Upper lobe of right lung (tissue), 1 donor: ENCODE measurements at regions not wholly inside any gene's neighbourhood (a gene's known extent, or its start where the extent isn't known, plus 50 kb on each side); places are given as distances from the start of the nearest gene placed in this dataset.

ENCODE experiments used
- ATAC-seq: fragments of 200-7000 bp; cut with Tn5 transposase; one replicate; pipeline ENCODE4 v1.9.1; 2020; ENCODE audit warnings: mild to moderate bottlenecking, moderate library complexity
- DNase-seq: peaks from one replicate; pipeline ENCODE4 v3.0.0-alpha.2; 2020
- H3K27ac ChIP-seq: fragments of 200-600 bp; one replicate; pipeline ENCODE4 v1.8.0; 2022
- H3K27me3 ChIP-seq: fragments of 200-600 bp; one replicate; pipeline ENCODE4 v1.8.0; 2022; ENCODE audit warnings: mild to moderate bottlenecking
- H3K36me3 ChIP-seq: fragments of 200-600 bp; one replicate; pipeline ENCODE4 v1.8.0; 2022
- H3K4me1 ChIP-seq: fragments of 200-600 bp; one replicate; pipeline ENCODE4 v1.8.0; 2022
- H3K4me3 ChIP-seq: fragments of 200-600 bp; one replicate; pipeline ENCODE4 v1.8.0; 2022; ENCODE audit warnings: mild to moderate bottlenecking
- H3K9me3 ChIP-seq: fragments of 200-600 bp; one replicate; pipeline ENCODE4 v1.8.0; 2022
- CTCF ChIP-seq: fragments of 200-600 bp; IDR thresholded peaks from one replicate; pipeline ENCODE4 v1.8.0; 2022; ENCODE audit warnings: antibody characterized with exemption
- intact Hi-C: fragments of 100-400 bp; cut with DNase I; formaldehyde crosslinking; loops from one replicate; pipeline ENCODE4 v1.11.0; 2022
- donor health status: DM: no; HTN: yes; CAD: no; lungs with severe emphysema.

DNA sequence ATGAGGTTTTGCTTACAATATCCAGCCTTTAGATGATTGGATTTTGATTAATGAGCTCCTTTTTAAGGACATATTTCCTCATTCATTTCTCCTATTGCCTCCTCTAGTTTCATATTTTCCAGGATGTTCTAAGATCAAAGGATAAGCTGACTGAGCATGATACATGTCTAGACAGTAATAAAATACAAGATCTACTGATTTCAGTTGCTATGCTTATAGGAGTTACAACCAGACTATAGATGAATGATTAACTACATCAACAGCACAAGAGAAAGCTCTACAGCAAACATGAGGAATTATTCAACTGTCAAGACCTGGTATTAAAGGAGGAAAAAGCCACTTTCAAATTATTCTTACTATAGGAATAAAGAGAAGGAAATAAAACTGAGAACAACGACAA, 85.0 kb upstream of the LINC00305 start:
- Histone ChIP-seq H3K36me3 (no peaks in the 10 kb centered on the region), H3K4me1 (no peaks in the 10 kb centered on the region), H3K9me3 (no peaks in the 10 kb centered on the region), H3K27ac (no peak overlapping the region), H3K4me3 (no peak overlapping the region), H3K27me3 (no peaks in the 10 kb centered on the region)
- ATAC-seq (no peak), DNase-seq (no peak)
- TF ChIP-seq CTCF = no peak
- intact Hi-C loops = no loop called here

DNA sequence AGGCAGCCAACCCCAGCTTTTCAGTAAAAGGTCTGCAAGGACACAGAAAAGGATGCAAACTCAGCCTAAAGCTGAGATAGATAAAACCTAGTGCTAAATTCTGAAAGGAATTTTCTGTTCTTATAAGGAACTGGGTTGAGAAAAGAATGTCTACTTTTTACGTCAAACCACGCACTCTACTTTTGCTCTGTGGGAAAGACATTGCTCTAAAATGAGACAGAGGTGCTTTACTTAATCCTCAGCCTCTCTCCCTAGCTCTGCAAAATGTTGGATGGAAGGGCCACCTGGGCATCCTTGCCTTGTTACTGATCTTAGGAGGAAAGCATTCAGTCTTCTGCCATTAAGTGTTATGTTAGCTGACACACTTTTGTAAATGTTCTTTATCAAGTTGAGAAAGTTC, 72.1 kb upstream of the LINC00305 start:
- no peak for TF ChIP-seq CTCF
- Histone ChIP-seq H3K9me3 (no peaks in the 10 kb centered on the region), H3K4me3 (no peak overlapping the region), H3K36me3 (no peaks in the 10 kb centered on the region), H3K4me1 (no peaks in the 10 kb centered on the region), H3K27ac (no peak overlapping the region), H3K27me3 (no peaks in the 10 kb centered on the region)
- ATAC-seq (no peak), DNase-seq (no peak)
- intact Hi-C loops = no loop called here

- Histone ChIP-seq H3K27me3 (no peaks in the 10 kb centered on the region), H3K36me3 (no peaks in the 10 kb centered on the region), H3K27ac (no peak overlapping the region), H3K4me3 (no peak overlapping the region), H3K9me3 (no peaks in the 10 kb centered on the region), H3K4me1 (no peaks in the 10 kb centered on the region)
- DNase-seq (no peak), ATAC-seq (no peak)
- intact Hi-C loops = no loop called here
- no peak for TF ChIP-seq CTCF
Measured at GRCh38 chr18:64219517-64219916, 70.6 kb upstream of the LINC00305 start.

- no peak for ATAC-seq
- no peak overlapping the region for H3K27ac ChIP-seq
- no peaks in the 10 kb centered on the region for H3K27me3 ChIP-seq
- no peaks in the 10 kb centered on the region for H3K9me3 ChIP-seq
- no peaks in the 10 kb centered on the region for H3K36me3 ChIP-seq
- no peak overlapping the region for H3K4me3 ChIP-seq
- intact Hi-C loops = no loop called here
- no peak for TF ChIP-seq CTCF
- H3K4me1 ChIP-seq = no peaks in the 10 kb centered on the region
- no peak for DNase-seq
Measured at GRCh38 chr18:64210401-64210949, 61.6 kb upstream of the LINC00305 start.

DNA sequence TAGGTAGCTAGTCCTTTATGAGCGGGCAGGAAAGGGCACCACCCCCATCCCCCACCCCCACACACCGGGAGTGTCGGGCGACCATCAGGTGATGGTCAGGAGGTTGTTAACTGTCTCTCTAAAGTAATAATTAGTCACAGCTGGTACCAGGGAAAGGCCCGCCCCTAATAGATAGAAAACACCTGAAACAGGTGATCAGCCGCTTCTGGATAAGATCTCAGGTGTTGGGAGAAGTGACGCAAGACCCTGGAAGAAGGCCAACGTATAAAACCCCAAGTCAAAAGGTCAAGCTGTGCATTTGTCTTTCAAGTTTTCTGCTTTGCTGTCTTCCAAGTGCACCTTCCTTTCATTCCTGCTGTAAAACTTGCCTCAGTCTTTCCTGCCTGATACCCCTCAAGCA, 59.6 kb upstream of the LINC00305 start:
- intact Hi-C loops = no loop called here
- Histone ChIP-seq H3K27ac (no peak overlapping the region), H3K27me3 (no peaks in the 10 kb centered on the region)

More for the DNA sequence above, 59.6 kb upstream of the LINC00305 start:
- Histone ChIP-seq H3K9me3 (no peaks in the 10 kb centered on the region), H3K4me3 (no peak overlapping the region), H3K4me1 (no peaks in the 10 kb centered on the region), H3K36me3 (no peaks in the 10 kb centered on the region)
- DNase-seq (no peak), ATAC-seq (no peak)
- no peak for TF ChIP-seq CTCF
